Astrocyte of the cerebellum (primary cell): ENCODE measurements at regions not wholly inside any gene's neighbourhood (a gene's known extent, or its start where the extent isn't known, plus 50 kb on each side); places are given as distances from the start of the nearest gene placed in this dataset.
"Not testable (repeated sequence)": the region's sequence is repeated elsewhere in the genome, so short reads cannot be mapped to it uniquely, and the experiment has no call there.

Source experiments
- DNase-seq: peaks from one replicate; pipeline ENCODE4 v3.0.0-alpha.2; 2011; ENCODE audit warnings: low read depth
- H3K4me3 ChIP-seq: 2 replicates; pipeline ENCODE4 v1.5.1; 2011; ENCODE audit warnings: mild to moderate bottlenecking, low read depth, low read length, moderate library complexity
- in situ Hi-C: cut with HindIII; loops from 2 replicates; pipeline ENCODE4 v1.10.0; 2017; ENCODE audit warnings: low sequenced_read_pairs
- TF ChIP-seq, protein P1 (sequence below): IDR thresholded peaks from 2 replicates; pipeline ENCODE4 v1.5.1; 2012; ENCODE audit warnings: low read length, low read depth, moderate library complexity, mild to moderate bottlenecking; ENCODE audit errors: missing control alignments

GRCh38 chr9:31588006-31588405 lies 796.4 kb upstream of the ACO1 start:
- no peak for DNase-seq
- no peak overlapping the region for H3K4me3 ChIP-seq
- in situ Hi-C loops, result no loop called here
- TF ChIP-seq, protein P1, sequence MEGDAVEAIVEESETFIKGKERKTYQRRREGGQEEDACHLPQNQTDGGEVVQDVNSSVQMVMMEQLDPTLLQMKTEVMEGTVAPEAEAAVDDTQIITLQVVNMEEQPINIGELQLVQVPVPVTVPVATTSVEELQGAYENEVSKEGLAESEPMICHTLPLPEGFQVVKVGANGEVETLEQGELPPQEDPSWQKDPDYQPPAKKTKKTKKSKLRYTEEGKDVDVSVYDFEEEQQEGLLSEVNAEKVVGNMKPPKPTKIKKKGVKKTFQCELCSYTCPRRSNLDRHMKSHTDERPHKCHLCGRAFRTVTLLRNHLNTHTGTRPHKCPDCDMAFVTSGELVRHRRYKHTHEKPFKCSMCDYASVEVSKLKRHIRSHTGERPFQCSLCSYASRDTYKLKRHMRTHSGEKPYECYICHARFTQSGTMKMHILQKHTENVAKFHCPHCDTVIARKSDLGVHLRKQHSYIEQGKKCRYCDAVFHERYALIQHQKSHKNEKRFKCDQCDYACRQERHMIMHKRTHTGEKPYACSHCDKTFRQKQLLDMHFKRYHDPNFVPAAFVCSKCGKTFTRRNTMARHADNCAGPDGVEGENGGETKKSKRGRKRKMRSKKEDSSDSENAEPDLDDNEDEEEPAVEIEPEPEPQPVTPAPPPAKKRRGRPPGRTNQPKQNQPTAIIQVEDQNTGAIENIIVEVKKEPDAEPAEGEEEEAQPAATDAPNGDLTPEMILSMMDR, result no peak

GRCh38 chr9:31588756-31589155 lies 795.7 kb upstream of the ACO1 start:
- no peak overlapping the region for H3K4me3 ChIP-seq
- in situ Hi-C loops, result no loop called here
- TF ChIP-seq, protein P1, result no peak
- no peak for DNase-seq

DNA sequence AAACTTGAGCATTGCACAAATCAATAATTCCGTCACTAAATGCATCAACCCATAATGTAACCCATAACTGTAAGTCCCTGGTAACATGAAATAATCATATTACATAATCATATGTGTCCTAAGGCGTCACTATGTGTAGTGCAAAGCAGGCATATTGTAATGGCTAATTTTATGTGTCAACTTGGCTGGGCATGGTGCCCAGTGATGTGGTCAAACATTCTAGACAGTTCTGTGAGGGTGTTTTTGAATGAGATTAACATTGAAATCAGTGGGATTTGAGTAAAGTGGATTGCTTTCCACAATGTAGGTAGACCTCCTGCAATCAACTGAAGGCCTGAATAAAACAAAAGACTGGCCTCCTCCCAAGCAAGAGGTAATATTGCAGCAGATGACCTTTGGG lies 794.4 kb upstream of the ACO1 start:
- TF ChIP-seq, protein P1, result no peak
- peak; percentile 6 for DNase-seq
- in situ Hi-C loops, result no loop called here
- no peak overlapping the region for H3K4me3 ChIP-seq

GRCh38 chr9:31597086-31597485 lies 787.4 kb upstream of the ACO1 start:
- H3K4me3 ChIP-seq, DNase-seq, in situ Hi-C loops: not testable (repeated sequence)

- H3K4me3 ChIP-seq, result no peak overlapping the region
- TF ChIP-seq, protein P1, result no peak
- DNase-seq, result peak; percentile 12
- in situ Hi-C loops, result no loop called here
Observed at GRCh38 chr9:31597977-31598376, 786.5 kb upstream of the ACO1 start.

- TF ChIP-seq, protein P1, result no peak
- in situ Hi-C loops, result no loop called here
- no peak overlapping the region for H3K4me3 ChIP-seq
- no peak for DNase-seq
Observed at GRCh38 chr9:31601666-31602065, 782.8 kb upstream of the ACO1 start.

GRCh38 chr9:31604531-31604930 lies 779.9 kb upstream of the ACO1 start:
- no peak overlapping the region for H3K4me3 ChIP-seq
- DNase-seq, result no peak
- in situ Hi-C loops, result no loop called here
- TF ChIP-seq, protein P1, result no peak
